ENCODE measurements at regions not wholly inside any gene's neighbourhood (a gene's known extent, or its start where the extent isn't known, plus 50 kb on each side); places are given as distances from the start of the nearest gene placed in this dataset.
"Not testable (repeated sequence)": the region's sequence is repeated elsewhere in the genome, so short reads cannot be mapped to it uniquely, and the experiment has no call there.

DNA sequence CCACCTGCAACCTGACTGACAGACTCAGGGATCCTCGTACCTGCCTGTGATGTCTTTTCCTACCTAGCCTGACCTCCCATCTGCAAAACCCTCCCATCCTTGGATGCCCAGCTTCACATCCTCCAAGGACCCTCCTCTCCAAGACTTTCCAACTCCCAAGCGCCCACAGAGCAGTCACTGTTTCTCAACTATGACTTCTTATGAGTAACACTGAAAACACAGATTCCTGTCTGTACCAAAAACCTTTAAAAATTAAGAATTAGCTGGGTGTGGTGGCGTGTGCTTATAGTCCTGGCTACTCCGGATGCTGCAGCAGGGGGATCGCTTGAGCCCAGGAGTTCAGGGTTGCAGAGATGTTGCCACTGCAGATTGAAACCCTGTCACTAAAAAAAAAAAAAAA lies 181.9 kb downstream of the PSMG1 start:
- WGBS, 2 donors = 93 to 96% methylated on average over 5 of the region's 5 CpGs
- H3K27ac ChIP-seq = no peak overlapping the region

GRCh38 chr21:39000496-39000895 lies 182.8 kb downstream of the PSMG1 start:
- no peak for TF ChIP-seq CTCF (IDR thresholded peaks at IDR 0.05)
- TF ChIP-seq POLR2A (IDR thresholded peaks at IDR 0.05) = no peak

More for the DNA sequence above, 181.9 kb downstream of the PSMG1 start:
- Histone ChIP-seq H3K9me3 (no peaks in the 10 kb centered on the region), H3K36me3 (ENCODE audit: low read depth, missing control alignments) (no peaks in the 10 kb centered on the region), H3K4me3 (no peak overlapping the region), H3K27me3 (no peaks in the 10 kb centered on the region), H3K4me1 (peaks cover 8% of the 10 kb centered on the region)
- TF ChIP-seq CTCF (IDR thresholded peaks at IDR 0.05) (no peak), POLR2A (IDR thresholded peaks at IDR 0.05) (no peak)
- no peak for DNase-seq
- intact Hi-C loops (cut with DNase I; ENCODE audit: low total_unique reads) = no loop called here

DNA sequence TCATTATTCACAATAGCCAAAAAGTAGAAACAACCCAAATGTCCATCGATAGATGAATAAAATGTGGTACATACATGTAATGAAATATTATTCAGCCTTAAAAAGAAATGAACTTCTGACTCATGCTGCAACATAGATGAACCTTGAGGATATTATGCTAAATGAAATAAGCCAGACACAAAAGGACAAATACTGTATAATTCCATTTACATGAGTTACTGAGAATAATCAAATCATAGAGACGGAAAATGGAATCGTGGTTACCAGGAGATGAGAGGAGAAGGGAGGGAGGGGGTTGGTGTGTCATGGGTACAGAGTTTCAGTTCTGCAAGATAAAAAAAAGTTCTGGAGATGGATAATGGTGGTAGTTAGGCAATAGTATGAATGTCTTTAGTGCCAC lies 184.1 kb downstream of the PSMG1 start:
- Histone ChIP-seq H3K27me3 (no peaks in the 10 kb centered on the region), H3K4me1 (peaks cover 6% of the 10 kb centered on the region), H3K36me3 (ENCODE audit: low read depth, missing control alignments) (no peaks in the 10 kb centered on the region), H3K4me3 (no peak overlapping the region), H3K9me3 (no peaks in the 10 kb centered on the region), H3K27ac (no peak overlapping the region)
- TF ChIP-seq CTCF (IDR thresholded peaks at IDR 0.05) (no peak), POLR2A (IDR thresholded peaks at IDR 0.05) (no peak)
- WGBS, 2 donors = 89 to 91% methylated on average over 3 of the region's 3 CpGs
- no peak for DNase-seq
- intact Hi-C loops (cut with DNase I; ENCODE audit: low total_unique reads) = no loop called here

More at GRCh38 chr21:39000496-39000895, 182.8 kb downstream of the PSMG1 start:
- WGBS, 2 donors = 71 to 96% methylated on average over 3 of the region's 3 CpGs
- H3K27me3 ChIP-seq = no peaks in the 10 kb centered on the region
- no peaks in the 10 kb centered on the region for H3K9me3 ChIP-seq
- H3K36me3 ChIP-seq (ENCODE audit: low read depth, missing control alignments) = no peaks in the 10 kb centered on the region
- H3K4me3 ChIP-seq = no peak overlapping the region
- no peak overlapping the region for H3K27ac ChIP-seq
- peaks cover 4% of the 10 kb centered on the region for H3K4me1 ChIP-seq
- intact Hi-C loops (cut with DNase I; ENCODE audit: low total_unique reads) = no loop called here
- no peak for DNase-seq

DNA sequence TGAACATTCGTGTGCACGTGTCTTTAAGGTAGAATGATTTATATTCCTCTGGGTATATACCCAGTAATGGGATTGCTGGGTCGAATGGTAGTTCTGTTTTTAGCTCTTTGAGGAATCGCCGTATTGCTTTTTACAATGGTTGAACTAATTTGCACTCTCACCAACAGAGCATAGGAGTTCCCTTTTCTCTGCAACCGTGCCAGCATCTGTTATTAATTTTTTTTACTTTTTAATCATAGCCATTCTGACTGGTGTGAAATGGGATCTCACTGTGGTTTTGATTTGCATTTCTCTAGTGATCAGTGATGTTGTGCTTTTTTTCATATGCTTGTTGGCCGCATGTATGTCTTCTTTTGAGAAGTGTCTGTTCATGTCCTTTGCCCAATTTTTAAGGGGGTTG lies 185.0 kb downstream of the PSMG1 start:
- intact Hi-C loops (cut with DNase I; ENCODE audit: low total_unique reads); H3K9me3 ChIP-seq; H3K4me3 ChIP-seq; H3K27me3 ChIP-seq; H3K27ac ChIP-seq; DNase-seq; H3K36me3 ChIP-seq (ENCODE audit: low read depth, missing control alignments): not testable (repeated sequence)
- peaks cover 11% of the 10 kb centered on the region for H3K4me1 ChIP-seq
- 78 to 86% methylated on average over 7 of the region's 7 CpGs for WGBS, 2 donors

- H3K27me3 ChIP-seq; H3K9me3 ChIP-seq; H3K36me3 ChIP-seq (ENCODE audit: low read depth, missing control alignments); DNase-seq; intact Hi-C loops (cut with DNase I; ENCODE audit: low total_unique reads); H3K27ac ChIP-seq; H3K4me3 ChIP-seq: not testable (repeated sequence)
- 88% methylated on average over 3 of the region's 3 CpGs for WGBS, 2 donors
- peaks cover 16% of the 10 kb centered on the region for H3K4me1 ChIP-seq
These were observed 185.4 kb downstream of the PSMG1 start for GRCh38 chr21:38997843-38998175.

DNA sequence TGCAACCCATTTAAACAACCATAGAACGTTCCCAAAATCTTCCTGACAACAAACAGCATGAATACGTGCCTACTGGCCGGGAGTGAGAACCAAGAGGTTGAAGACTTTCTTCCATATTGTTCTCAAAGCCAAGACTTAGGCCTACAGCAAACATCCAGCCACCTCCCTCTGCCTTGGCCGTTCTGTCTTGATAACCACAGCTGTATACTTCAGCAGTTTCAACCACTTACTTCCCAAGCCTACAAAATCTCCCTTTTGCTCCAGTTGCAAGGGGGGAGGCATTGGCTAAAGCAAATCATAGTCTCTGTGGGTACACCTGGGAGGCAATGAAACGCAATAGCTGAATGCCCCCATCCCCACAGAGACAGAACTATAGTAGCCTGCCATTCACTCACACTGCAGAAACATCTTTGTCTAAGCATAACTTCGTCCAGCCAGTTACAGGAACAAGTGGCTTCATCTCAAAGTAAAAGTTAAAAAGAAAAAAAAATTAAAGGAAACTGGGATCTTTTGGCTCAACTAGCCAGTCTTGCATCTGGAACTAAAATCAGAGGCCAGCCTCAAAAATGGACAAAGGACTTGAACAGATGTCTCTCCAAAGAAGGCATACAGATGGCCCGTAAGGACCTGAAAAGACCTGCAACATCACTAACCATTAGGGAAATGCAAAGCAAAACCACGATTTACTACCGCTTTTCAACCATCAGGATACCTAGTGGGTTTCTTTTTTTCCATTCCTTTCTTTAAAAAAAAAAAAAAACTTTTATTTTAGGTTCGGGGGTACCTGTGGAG lies 186.0 kb downstream of the PSMG1 start:
- H3K4me1 ChIP-seq = peaks cover 21% of the 10 kb centered on the region

More for the DNA sequence above, 186.0 kb downstream of the PSMG1 start:
- WGBS, 2 donors = 83 to 90% methylated on average over 10 of the region's 10 CpGs
- no peaks in the 10 kb centered on the region for H3K36me3 ChIP-seq (ENCODE audit: low read depth, missing control alignments)
- no peak for DNase-seq
- no peak overlapping the region for H3K27ac ChIP-seq
- no peaks in the 10 kb centered on the region for H3K9me3 ChIP-seq
- H3K27me3 ChIP-seq = no peaks in the 10 kb centered on the region
- no peak overlapping the region for H3K4me3 ChIP-seq
- intact Hi-C loops (cut with DNase I; ENCODE audit: low total_unique reads) = no loop called here
- TF ChIP-seq POLR2A (IDR thresholded peaks at IDR 0.05) = no peak
- no peak for TF ChIP-seq CTCF (IDR thresholded peaks at IDR 0.05)
